Right lobe of liver (tissue), 4 donors: ENCODE measurements at regions not wholly inside any gene's neighbourhood (a gene's known extent, or its start where the extent isn't known, plus 50 kb on each side); places are given as distances from the start of the nearest gene placed in this dataset.

Experiments used
- CTCF ChIP-seq, 4 donors: fragments of 200-600 bp in 3 of 4; fragments of 450-650 bp in 1 of 4; IDR thresholded peaks; one replicate each; pipeline versions ENCODE4 v1.5.1 to v1.8.0; 2016 to 2022; ENCODE audit warnings: antibody characterized with exemption in 4 of 4, mild to moderate bottlenecking in 2 of 4
- POLR2A ChIP-seq: fragments of 450-650 bp; IDR thresholded peaks from one replicate; pipeline ENCODE4 v1.6.1; 2017; ENCODE audit warnings: antibody characterized with exemption, mild to moderate bottlenecking
- donor health status: DM: no; HTN: no; CAD: no.
- donor health status: DM: no; HTN: no; CAD: no.
- donor health status: DM: no; HTN: yes; CAD: no.

GRCh38 chr5:71859515-71859914 lies 140.4 kb downstream of the CARTPT start:
- no peak for TF ChIP-seq CTCF (IDR thresholded peaks at IDR 0.05)
- no peak for TF ChIP-seq POLR2A
